M059J (cell line): ENCODE measurements at regions not wholly inside any gene's neighbourhood (a gene's known extent, or its start where the extent isn't known, plus 50 kb on each side); places are given as distances from the start of the nearest gene placed in this dataset.
A peak's percentile ranks its signal among the peaks of the same experiment; 100 is the strongest.
"Not testable (repeated sequence)": the region's sequence is repeated elsewhere in the genome, so short reads cannot be mapped to it uniquely, and the experiment has no call there.

Source experiments
- DNase-seq: peaks from one replicate; pipeline ENCODE4 v3.0.0-alpha.2; 2012; ENCODE audit warnings: low read depth

DNA sequence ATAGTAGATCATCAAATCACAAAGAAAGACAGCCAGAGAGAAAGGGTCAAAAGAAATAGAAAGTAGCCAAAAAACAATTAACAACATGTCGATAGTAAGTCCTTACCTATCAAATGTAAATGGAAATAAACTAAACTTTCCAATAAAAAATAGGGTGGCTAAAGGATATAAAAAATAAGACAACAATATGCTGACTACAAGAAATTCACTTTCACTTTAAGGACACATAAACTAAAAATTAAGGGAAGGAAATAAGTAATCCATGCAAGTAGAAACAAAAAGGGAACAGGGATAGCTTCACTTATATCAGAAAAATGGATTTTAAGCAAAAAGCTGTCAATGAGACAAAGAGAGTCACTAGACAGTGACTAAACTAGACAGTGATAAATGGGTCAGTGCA is 903.9 kb upstream of the ZEB2 start:
- DNase-seq: no peak

GRCh38 chr2:145422576-145422975 is 902.7 kb upstream of the ZEB2 start:
- no peak for DNase-seq

DNA sequence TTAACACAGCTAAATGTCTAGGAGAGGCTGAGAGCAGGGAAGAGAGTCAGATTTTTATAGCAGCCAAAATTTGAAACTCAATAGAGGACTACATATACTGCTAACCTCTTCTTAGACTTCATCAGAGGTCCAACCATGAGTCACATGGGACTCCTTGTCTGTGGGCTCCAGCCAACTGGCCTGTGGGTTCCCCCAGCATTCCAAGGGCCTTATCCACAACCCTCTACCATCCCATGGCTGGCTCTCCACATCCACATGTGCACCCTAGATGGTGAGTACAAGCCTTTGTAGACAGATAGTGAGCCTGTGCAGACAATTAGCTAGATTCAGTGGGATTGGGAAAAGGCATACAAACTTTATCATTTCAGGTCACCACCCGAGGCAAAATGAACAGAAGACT is 901.9 kb upstream of the ZEB2 start:
- DNase-seq: peak; percentile 62

GRCh38 chr2:145416640-145417039 is 896.7 kb upstream of the ZEB2 start:
- peak; percentile 66 for DNase-seq

GRCh38 chr2:145415151-145415550 is 895.2 kb upstream of the ZEB2 start:
- peak; percentile 18 for DNase-seq

DNA sequence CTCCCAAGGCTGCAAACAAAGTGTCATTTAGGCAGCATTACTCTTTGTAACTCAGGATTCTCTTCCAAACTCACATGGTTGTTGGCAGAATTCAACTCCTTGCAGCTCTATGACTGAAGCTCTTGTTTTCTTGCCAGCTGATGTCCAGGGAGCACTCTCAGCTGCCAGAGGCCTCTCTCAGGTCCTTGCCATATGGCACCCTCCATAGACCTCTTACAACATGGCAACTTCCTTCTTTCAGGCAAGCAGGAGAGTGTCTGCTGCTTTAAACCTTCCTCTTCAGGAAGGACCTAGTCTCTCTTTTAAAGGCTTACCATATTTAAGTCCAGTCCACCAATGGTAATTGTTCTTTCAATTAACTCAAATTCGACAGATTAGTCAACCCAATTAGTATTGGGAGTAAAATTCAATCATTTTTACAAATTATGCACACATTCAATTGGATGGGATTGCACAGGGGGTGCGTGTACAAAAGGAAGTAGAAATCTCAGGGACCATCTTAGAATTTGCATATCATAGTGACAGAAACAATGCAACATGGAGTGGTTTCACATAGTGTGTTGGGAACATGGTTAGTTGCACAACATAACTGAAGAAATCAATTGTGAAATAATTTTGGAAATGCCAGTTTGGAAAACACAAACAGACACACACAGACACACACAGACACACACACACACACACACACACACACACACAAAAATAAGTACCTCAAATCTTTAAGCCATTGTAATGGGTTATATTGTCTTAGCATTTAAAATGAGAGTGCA is 893.5 kb upstream of the ZEB2 start:
- no peak for DNase-seq

GRCh38 chr2:145412155-145412554 is 892.2 kb upstream of the ZEB2 start:
- DNase-seq: no peak

DNA sequence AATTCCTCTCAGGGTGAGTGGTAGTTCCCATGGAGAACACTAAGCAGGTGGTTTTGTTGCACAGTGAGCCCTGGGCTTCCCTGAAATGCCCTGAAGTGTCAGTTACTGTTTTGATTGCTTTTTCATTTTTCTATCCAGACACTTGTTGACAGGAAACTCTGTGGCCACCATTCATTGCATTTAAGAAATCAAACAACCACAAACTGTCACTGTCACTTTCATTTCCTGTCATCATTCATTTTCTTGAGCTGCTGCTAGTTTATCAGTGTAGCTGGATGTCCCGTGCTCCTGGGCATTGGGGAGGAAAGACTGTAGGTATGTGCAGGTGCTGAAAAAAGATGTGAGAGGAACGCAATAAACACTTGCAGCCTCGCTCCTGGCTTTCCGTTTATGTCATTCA is 891.6 kb upstream of the ZEB2 start:
- DNase-seq: no peak

DNA sequence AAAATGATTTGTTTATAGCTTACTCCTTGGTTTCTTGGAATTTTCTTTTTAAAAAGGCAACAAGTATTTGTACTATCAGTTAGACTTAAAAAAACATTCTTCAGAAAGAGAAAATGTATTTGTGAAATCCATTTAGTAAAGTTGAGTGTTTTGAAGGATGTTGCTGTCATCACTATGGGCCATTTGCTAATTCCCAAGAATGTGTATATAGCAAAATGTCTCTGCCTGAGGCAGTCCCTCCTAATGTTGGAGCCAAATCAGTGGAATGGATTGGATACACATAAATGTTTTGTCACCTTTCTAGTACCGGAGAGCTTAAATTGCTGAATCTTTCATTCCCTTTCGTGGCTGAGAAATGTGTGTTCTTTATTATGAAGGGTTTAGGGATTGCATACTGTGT is 890.2 kb upstream of the ZEB2 start:
- DNase-seq: peak; percentile 15

DNA sequence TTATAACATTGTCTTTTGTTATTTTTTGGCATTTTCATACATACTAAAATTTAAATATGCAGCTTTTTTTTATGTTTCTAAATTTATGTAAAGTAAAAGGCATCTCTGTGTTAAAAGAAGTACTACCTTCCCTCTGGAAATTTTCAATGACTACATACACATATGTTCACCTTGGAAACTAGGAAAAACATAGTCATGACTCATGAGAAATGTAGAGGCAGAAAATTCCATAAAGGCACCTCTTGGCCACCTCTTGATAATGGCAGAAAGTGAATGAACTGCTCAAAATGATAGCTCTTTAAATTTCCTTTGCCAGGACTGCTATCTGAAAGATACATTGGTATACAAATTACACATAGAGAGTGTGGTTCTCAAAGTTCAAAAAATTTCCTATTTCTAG is 889.1 kb upstream of the ZEB2 start:
- DNase-seq: peak; percentile 41

- no peak for DNase-seq
Measured at GRCh38 chr2:145404690-145405089, 884.8 kb upstream of the ZEB2 start.

- no peak for DNase-seq
Measured at GRCh38 chr2:145402706-145403277, 882.9 kb upstream of the ZEB2 start.

- DNase-seq: peak; percentile 19
Measured at GRCh38 chr2:145399131-145399530, 879.2 kb upstream of the ZEB2 start.

GRCh38 chr2:145394181-145394580 is 874.3 kb upstream of the ZEB2 start:
- DNase-seq: no peak

DNA sequence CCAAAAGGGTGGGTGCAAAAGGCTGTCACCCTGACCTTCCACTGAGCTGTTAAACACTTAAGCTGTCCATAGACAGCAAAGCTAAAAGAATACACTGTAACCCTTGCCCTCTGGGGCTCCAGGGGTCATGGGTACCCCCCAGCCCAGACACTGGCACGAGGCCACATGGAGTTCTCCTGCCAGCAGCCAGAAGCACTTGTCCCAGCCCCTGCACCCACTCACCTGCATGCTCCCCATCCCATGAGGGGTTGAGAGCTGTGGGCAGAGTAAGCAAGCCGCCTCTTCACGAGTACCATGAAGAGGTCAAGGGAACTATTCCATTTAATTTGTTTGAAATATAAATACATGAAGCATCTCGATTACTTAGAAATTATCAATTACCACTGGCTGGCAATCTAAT is 867.1 kb upstream of the ZEB2 start:
- no peak for DNase-seq

GRCh38 chr2:145383961-145384360 is 864.0 kb upstream of the ZEB2 start:
- DNase-seq: peak; percentile 22

- DNase-seq: peak; percentile 89
Measured at GRCh38 chr2:145380436-145381017, 860.6 kb upstream of the ZEB2 start.

- DNase-seq: no peak
Measured at GRCh38 chr2:145379934-145380333, 860.0 kb upstream of the ZEB2 start.

GRCh38 chr2:145374165-145374564 is 854.2 kb upstream of the ZEB2 start:
- DNase-seq: no peak

DNA sequence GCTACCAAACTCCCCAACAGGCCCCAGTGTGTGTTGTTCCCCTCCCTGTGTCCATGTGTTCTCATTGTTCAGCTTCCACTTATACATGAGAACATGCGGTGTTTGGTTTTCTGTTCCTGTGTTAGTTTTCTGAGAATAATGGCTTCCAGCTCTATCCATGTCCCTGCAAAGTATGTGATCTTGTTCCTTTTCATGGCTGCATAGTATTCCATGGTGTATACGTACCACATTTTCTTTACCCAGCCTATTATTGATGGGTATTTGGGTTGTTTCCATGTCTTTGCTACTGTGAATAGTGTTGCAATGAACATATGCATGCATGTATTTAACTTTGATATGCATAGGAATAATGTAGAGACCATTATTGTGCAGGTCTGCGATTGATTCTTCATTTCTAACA is 847.4 kb upstream of the ZEB2 start:
- DNase-seq: not testable (repeated sequence)

- no peak for DNase-seq
Measured at GRCh38 chr2:145366341-145366740, 846.4 kb upstream of the ZEB2 start.

GRCh38 chr2:145360129-145360790 is 840.3 kb upstream of the ZEB2 start:
- DNase-seq: no peak

- DNase-seq: no peak
Measured at GRCh38 chr2:145359561-145359960, 839.6 kb upstream of the ZEB2 start.
